ENCODE measurements at regions not wholly inside any gene's neighbourhood (a gene's known extent, or its start where the extent isn't known, plus 50 kb on each side); places are given as distances from the start of the nearest gene placed in this dataset.

- TF ChIP-seq CTCF (IDR thresholded peaks at IDR 0.05) (no peak), POLR2A (IDR thresholded peaks at IDR 0.05) (no peak)
These were observed 159.0 kb downstream of the BARHL2 start for GRCh38 chr1:90558126-90558525.

Measured in adrenal gland (tissue), 5 donors.